NCI-H1694 (cell line): ENCODE measurements at regions not wholly inside any gene's neighbourhood (a gene's known extent, or its start where the extent isn't known, plus 50 kb on each side); places are given as distances from the start of the nearest gene placed in this dataset.

Experiments
- DNase-seq: peaks from one replicate; lab custom pipeline; 2025; lab: John Stamatoyannopoulos, UW

DNA sequence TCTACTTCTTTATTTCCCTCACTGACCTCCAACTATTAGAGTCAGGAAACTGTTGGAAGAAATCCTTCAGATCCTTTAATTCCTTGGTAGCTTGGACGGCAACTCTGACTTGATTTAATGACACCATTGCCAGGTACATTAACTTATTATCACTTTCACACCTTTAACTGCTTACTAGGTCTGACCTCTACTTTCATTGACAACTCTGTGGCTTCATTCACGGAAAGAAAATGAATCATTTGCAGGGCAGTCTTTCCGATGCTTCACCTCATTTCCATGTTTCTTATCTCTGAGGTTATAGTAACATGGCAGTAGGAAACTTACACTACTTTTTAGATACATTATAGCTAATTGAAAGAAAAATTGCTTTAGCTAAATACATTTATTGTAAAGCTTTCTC is 82.6 kb upstream of the PDGFD start:
- DNase-seq = no peak

DNA sequence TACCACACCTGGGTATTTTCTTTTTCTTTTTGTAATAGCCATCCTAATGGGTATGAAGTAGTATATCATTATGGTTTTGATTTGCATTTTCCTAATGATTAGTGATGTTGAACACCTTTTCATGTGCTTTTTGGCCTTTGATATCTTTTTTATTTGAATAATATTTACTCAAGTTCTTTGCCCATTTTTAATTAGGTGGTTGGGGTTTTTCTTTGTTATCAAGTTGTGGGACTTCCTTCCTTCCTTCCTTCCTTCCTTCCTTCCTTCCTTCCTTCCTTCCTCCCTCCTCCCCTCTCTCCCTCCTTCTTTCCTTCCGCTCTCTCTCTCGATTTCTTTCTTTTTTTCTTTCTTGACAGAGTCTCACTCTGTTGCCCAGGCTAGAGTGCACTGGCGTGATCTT is 75.0 kb upstream of the PDGFD start:
- no peak for DNase-seq

DNA sequence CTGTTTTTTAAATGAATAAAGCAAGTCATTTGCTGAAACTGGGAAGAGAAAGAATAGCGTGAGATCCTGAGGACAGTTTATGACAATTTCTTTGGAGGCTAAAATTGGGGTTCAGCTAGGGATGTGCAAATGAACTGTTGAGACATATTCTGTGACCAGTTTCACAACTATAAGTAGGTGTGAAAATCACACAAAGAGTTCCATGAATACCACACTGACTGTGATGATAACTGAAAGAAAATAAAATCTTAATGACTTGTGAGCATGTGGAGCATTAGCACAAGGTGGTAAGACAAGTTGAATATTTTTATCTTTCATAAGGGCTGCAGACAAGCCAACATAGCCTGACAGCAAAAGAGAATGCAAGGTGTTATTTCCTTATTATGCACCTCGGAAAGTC is 61.1 kb upstream of the PDGFD start:
- no peak for DNase-seq

DNA sequence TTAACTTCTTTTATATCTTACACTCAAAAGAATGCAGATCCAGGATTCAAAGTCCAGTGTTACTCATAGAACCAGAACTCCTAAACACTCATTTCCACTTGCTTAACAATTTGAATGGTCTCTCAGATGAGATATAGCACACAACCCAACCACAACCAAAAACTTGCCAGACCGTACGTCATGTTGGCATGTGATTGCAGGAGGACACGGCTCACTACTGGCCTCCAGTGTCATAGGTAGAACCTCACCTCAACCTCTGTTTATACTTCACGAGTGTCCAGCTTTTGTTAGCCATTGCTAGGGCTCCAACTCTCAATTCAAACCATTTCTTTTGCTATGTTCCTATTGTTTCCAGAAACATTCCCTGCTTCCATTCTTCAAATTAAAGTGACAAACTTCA is 58.5 kb upstream of the PDGFD start:
- DNase-seq = no peak

DNA sequence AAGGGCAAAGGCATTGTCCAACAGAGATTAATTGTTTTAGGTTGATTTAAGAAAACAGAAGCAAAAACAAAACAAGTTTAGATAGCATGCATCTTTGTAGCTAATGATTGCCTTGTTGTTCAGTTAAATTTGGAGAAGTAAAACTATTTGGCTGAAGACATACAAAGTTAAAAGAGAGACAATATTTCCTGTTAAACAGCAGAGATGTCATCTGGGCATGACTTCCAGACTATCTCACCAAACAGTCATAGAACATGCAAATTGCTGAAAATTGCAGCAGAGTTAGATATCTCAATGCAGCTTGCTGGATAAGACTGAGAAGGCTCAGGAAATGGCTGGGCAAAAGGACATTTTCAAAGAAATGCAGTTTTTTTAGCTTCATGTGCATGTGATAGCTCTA is 57.5 kb upstream of the PDGFD start:
- no peak for DNase-seq

DNA sequence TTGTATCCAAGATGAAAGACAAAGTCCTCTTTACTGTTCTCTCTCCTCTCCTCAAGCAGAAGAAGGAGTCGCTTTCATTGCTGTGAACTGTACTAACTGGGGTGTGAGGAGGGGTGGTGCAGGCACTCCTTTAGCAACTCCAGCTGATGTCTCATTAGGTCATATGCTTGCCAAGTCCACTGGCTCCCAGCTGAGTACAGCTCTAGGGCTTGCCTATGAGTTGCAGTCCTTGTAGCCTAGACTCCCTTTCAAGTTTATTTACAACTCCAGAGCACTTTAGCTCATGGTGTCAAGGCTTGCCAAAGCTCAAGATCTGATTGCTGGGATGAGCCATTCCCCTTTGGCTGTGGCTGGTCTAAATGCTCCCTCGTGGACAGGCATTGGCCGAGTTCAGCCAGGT is 55.1 kb upstream of the PDGFD start:
- DNase-seq = no peak

DNA sequence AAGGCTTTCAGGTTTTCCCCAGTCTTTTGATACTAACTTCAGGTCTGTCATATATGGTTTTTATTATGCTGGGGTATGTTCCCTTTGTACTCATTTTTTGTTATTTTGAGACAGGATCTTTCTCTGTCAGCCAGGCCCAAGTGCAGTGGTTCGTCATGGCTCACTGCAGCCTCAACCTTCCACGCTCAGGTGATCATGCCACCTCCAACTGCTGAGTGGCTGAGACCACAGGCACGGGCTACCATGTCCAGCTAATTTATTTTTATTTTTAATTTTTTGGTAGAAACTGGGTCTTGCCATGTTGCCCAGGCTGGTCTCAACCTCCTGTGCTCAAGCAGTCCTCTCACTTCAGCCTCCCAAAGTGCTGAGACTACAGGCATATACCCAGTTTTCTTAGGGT is 50.6 kb upstream of the PDGFD start:
- no peak for DNase-seq
